ENCODE measurements at regions not wholly inside any gene's neighbourhood (a gene's known extent, or its start where the extent isn't known, plus 50 kb on each side); places are given as distances from the start of the nearest gene placed in this dataset.

DNA sequence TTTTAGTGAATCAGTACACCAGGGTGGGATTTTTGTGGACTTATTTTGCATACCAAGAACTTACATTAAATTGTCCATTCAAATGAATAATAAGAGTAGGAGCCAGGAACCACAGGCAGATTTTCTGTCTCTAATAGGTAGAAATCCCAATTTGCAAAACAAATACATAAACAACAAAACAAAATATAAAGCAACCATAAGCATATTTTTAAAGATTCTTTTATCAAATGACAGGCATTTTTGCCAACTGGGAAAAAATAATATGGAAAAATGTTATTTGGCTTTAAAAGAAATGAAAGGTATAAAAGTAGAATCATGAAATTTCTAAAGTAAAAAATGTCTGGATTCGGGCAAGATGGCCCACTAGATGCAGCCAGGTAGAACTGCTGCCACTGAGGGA is 71.2 kb upstream of the PDE7B start:
- no peak overlapping the region for H3K27ac ChIP-seq (ENCODE audit: low read depth, low read length)
- no peaks in the 10 kb centered on the region for H3K36me3 ChIP-seq (ENCODE audit: control insufficient read depth in 2 of 4, insufficient read depth in 4 of 4, low read length in 3 of 4)
- no peak overlapping the region for H2BK15ac ChIP-seq (ENCODE audit: low read length)
- no peak overlapping the region for H4K8ac ChIP-seq (ENCODE audit: extremely low read depth, insufficient read depth, low read length)
- no peak overlapping the region for H2AFZ ChIP-seq (ENCODE audit: low read length)
- no peak overlapping the region for H3K4me2 ChIP-seq (ENCODE audit: insufficient read depth in 1 of 2, low read depth in 2 of 2, low read length in 2 of 2)
- no peaks in the 10 kb centered on the region for H3K27me3 ChIP-seq (replicated peaks in 1 of 4; ENCODE audit: control insufficient read depth in 3 of 4, extremely low read depth in 1 of 4, insufficient read depth in 3 of 4, low read length in 3 of 4)
- H2BK12ac ChIP-seq (ENCODE audit: low read depth, low read length), result no peak overlapping the region
- no peak overlapping the region for H2BK120ac ChIP-seq (replicated peaks; ENCODE audit: low read depth, low read length)
- H3K14ac ChIP-seq (ENCODE audit: insufficient read length), result no peak overlapping the region
- H2BK5ac ChIP-seq (ENCODE audit: low read depth, low read length), result no peak overlapping the region
- DNase-seq (ENCODE audit: low read depth in 1 of 2, low spot score in 2 of 2) (no peak), FAIRE-seq (no peak)
- H3K79me1 ChIP-seq (ENCODE audit: low read depth, low read length), result no peaks in the 10 kb centered on the region
- H3K4me3 ChIP-seq (ENCODE audit: extremely low read depth in 1 of 4, insufficient read depth in 2 of 4, low read depth in 3 of 4, low read length in 4 of 4), result no peak overlapping the region
- no peak overlapping the region for H3K56ac ChIP-seq (replicated peaks; ENCODE audit: insufficient read length, low read depth, low read length)
- no peak overlapping the region for H3K9ac ChIP-seq (replicated peaks in 1 of 4; ENCODE audit: extremely low read depth in 1 of 4, low read depth in 3 of 4, low read length in 3 of 4)
- no peak overlapping the region for H3K4ac ChIP-seq (replicated peaks; ENCODE audit: insufficient read length, low read depth, low read length)
- H4K20me1 ChIP-seq (replicated peaks in 1 of 2; ENCODE audit: control insufficient read depth in 1 of 2, insufficient read depth in 2 of 2, low read length in 2 of 2), result no peaks in the 10 kb centered on the region
- H3K4me1 ChIP-seq (replicated peaks in 1 of 4; ENCODE audit: control insufficient read depth in 3 of 4, insufficient read depth in 4 of 4, low read length in 3 of 4), result no peaks in the 10 kb centered on the region
- no peaks in the 10 kb centered on the region for H3K9me3 ChIP-seq (ENCODE audit: insufficient read depth in 2 of 2, low read depth in 1 of 2, low read length in 1 of 2)
- H4K91ac ChIP-seq (replicated peaks; ENCODE audit: insufficient read length, low read length), result no peak overlapping the region
- H3K23ac ChIP-seq (ENCODE audit: insufficient read length), result no peak overlapping the region
- WGBS, 2 experiments (ENCODE audit: extremely low coverage in 1 of 2, insufficient coverage in 1 of 2, insufficient read length in 1 of 2, insufficient replicate concordance in 2 of 2, low coverage in 1 of 2, low lambda C conversion rate in 2 of 2, missing lambda C conversion rate in 1 of 2), result 85% methylated on average over 1 of the region's 1 CpG; no CpG with 5 or more reads in 1 of the 2 experiments
- ChIA-PET CTCF (ENCODE audit: partially characterized antibody) (interaction anchor here (1.0 kb wide), 1 partner anchor 11 kb away, joined by 3 read pairs; no protein-coding TSS in a partner anchor), POLR2A (ENCODE audit: partially characterized antibody) (no interaction called here)
- no peak overlapping the region for H3K18ac ChIP-seq (ENCODE audit: extremely low read depth, low read length)
- H3K23me2 ChIP-seq (ENCODE audit: low read depth, low read length), result no peaks in the 10 kb centered on the region
- H2BK20ac ChIP-seq (ENCODE audit: low read length), result no peak overlapping the region
- no peaks in the 10 kb centered on the region for H3K79me2 ChIP-seq (ENCODE audit: control insufficient read depth in 1 of 2, insufficient read depth in 2 of 2, low read length in 2 of 2)
- H2AK5ac ChIP-seq (ENCODE audit: low read depth, low read length), result no peak overlapping the region
- no peak overlapping the region for H4K5ac ChIP-seq (ENCODE audit: insufficient read length, low read depth, low read length)
- no peak for TF ChIP-seq FOSL1 (IDR thresholded peaks at IDR 0.05; ENCODE audit: insufficient read depth, low read depth, low read length)
- TF ChIP-seq RXRA (IDR thresholded peaks at IDR 0.05; ENCODE audit: insufficient read depth, low read depth, low read length), result no peak
- TF ChIP-seq CHD1 (IDR thresholded peaks at IDR 0.05; ENCODE audit: low read depth, low read length), result no peak
- TF ChIP-seq TBP (IDR thresholded peaks at IDR 0.05; ENCODE audit: low read depth, low read length), result no peak
- TF ChIP-seq KDM5A (IDR thresholded peaks at IDR 0.05; ENCODE audit: low read length), result no peak
- TF ChIP-seq TAF7 (optimal IDR thresholded peaks at IDR 0.05; ENCODE audit: borderline replicate concordance, low read depth, low read length), result no peak
- TF ChIP-seq, protein P1, sequence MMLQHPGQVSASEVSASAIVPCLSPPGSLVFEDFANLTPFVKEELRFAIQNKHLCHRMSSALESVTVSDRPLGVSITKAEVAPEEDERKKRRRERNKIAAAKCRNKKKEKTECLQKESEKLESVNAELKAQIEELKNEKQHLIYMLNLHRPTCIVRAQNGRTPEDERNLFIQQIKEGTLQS (IDR thresholded peaks at IDR 0.05; ENCODE audit: insufficient read depth, low read depth, low read length), result no peak
- no peak for TF ChIP-seq CBX8 (IDR thresholded peaks at IDR 0.05; ENCODE audit: borderline replicate concordance, low read depth, low read length)
- TF ChIP-seq SP2 (IDR thresholded peaks at IDR 0.05; ENCODE audit: low read length), result no peak
- TF ChIP-seq, protein P2, sequence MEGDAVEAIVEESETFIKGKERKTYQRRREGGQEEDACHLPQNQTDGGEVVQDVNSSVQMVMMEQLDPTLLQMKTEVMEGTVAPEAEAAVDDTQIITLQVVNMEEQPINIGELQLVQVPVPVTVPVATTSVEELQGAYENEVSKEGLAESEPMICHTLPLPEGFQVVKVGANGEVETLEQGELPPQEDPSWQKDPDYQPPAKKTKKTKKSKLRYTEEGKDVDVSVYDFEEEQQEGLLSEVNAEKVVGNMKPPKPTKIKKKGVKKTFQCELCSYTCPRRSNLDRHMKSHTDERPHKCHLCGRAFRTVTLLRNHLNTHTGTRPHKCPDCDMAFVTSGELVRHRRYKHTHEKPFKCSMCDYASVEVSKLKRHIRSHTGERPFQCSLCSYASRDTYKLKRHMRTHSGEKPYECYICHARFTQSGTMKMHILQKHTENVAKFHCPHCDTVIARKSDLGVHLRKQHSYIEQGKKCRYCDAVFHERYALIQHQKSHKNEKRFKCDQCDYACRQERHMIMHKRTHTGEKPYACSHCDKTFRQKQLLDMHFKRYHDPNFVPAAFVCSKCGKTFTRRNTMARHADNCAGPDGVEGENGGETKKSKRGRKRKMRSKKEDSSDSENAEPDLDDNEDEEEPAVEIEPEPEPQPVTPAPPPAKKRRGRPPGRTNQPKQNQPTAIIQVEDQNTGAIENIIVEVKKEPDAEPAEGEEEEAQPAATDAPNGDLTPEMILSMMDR (IDR thresholded peaks at IDR 0.05; ENCODE audit: control extremely low read depth in 1 of 3, insufficient read depth in 1 of 3, low read depth in 1 of 3, low read length in 3 of 3), result no peak
- TF ChIP-seq RFX5 (IDR thresholded peaks at IDR 0.05; ENCODE audit: borderline replicate concordance, low read depth, low read length), result no peak
- no peak for TF ChIP-seq PHF8 (conservative IDR thresholded peaks at IDR 0.05; ENCODE audit: low read depth, low read length)
